Superior temporal gyrus (tissue), 1 donor: ENCODE measurements at regions not wholly inside any gene's neighbourhood (a gene's known extent, or its start where the extent isn't known, plus 50 kb on each side); places are given as distances from the start of the nearest gene placed in this dataset.

Source experiments
- DNase-seq: peaks from one replicate; pipeline ENCODE4 v3.0.0-alpha.2; 2016; ENCODE audit errors: extremely low spot score

- peak; percentile 56 for DNase-seq
These were observed 407.0 kb downstream of the ENC1 start for GRCh38 chr5:74233571-74233970.

GRCh38 chr5:74233091-74233490, 407.4 kb downstream of the ENC1 start:
- no peak for DNase-seq

GRCh38 chr5:74232276-74232675, 408.3 kb downstream of the ENC1 start:
- DNase-seq: peak; percentile 35

GRCh38 chr5:74231697-74232096, 408.8 kb downstream of the ENC1 start:
- DNase-seq: no peak

GRCh38 chr5:74226716-74227485, 413.6 kb downstream of the ENC1 start:
- DNase-seq: peak; percentile 68

- no peak for DNase-seq
These were observed 414.9 kb downstream of the ENC1 start for GRCh38 chr5:74225587-74225986.

GRCh38 chr5:74224331-74224730, 416.2 kb downstream of the ENC1 start:
- DNase-seq: no peak

GRCh38 chr5:74222806-74223205, 417.7 kb downstream of the ENC1 start:
- no peak for DNase-seq

- DNase-seq: no peak
These were observed 419.1 kb downstream of the ENC1 start for GRCh38 chr5:74221413-74221812.

GRCh38 chr5:74216012-74216411, 424.5 kb downstream of the ENC1 start:
- no peak for DNase-seq

- no peak for DNase-seq
These were observed 428.2 kb downstream of the ENC1 start for GRCh38 chr5:74212336-74212735.

- DNase-seq: no peak
These were observed 431.0 kb downstream of the ENC1 start for GRCh38 chr5:74209571-74209970.

- DNase-seq: peak; percentile 84
These were observed 433.7 kb downstream of the ENC1 start for GRCh38 chr5:74206579-74207550.

- DNase-seq: no peak
These were observed 434.6 kb downstream of the ENC1 start for GRCh38 chr5:74205767-74206578.

GRCh38 chr5:74201334-74202081, 439.0 kb downstream of the ENC1 start:
- DNase-seq: no peak

- DNase-seq: no peak
These were observed 440.0 kb downstream of the ENC1 start for GRCh38 chr5:74200560-74200959.

- no peak for DNase-seq
These were observed 440.9 kb downstream of the ENC1 start for GRCh38 chr5:74199436-74200210.

- DNase-seq: no peak
These were observed 441.5 kb downstream of the ENC1 start for GRCh38 chr5:74199005-74199404.

- DNase-seq: no peak
These were observed 442.4 kb downstream of the ENC1 start for GRCh38 chr5:74198156-74198555.

GRCh38 chr5:74196233-74196632, 444.3 kb downstream of the ENC1 start:
- no peak for DNase-seq
